K562 (cell line): ENCODE measurements at regions not wholly inside any gene's neighbourhood (a gene's known extent, or its start where the extent isn't known, plus 50 kb on each side); places are given as distances from the start of the nearest gene placed in this dataset.

ENCODE experiments used
- ATAC-seq: fragments of 200-7000 bp; cut with Tn5 transposase; 3 replicates; pipeline ENCODE4 v1.9.1; 2020; ENCODE audit warnings: moderate library complexity
- BruUV-seq: library from RNA; stranded (reverse); fragments of 400-500 nt; replicated peaks from 2 replicates; lab custom pipeline; 2021; lab: Mats Ljungman, UMichigan
- CTCF ChIA-PET: fragments of 300-600 bp; formaldehyde crosslinking; extraction: SDS; loops from one replicate; lab custom pipeline; 2021; ENCODE audit warnings: low intra/inter-chr PET ratio; lab: Yijun Ruan, JAX
- POLR2A ChIA-PET: fragments of 300-600, 350-650 bp; sonication (Branson Sonifier 250); formaldehyde crosslinking; extraction: SDS; loops from one replicate; lab custom pipeline; 2021; ENCODE audit warnings: antibody characterized with exemption, inconsistent platforms; lab: Yijun Ruan, JAX
- DNase-seq, 4 experiments: peaks; one replicate each; pipeline versions ENCODE4 v3.0.0 to v3.0.0-alpha.2; 2011 to 2018; ENCODE audit warnings: low spot score in 3 of 4, mixed read lengths in 3 of 4; ENCODE audit errors: extremely low read depth in 1 of 4
- FAIRE-seq: peaks from 2 replicates; lab custom pipeline; 2011; peaks lifted over from hg19 to GRCh38; lab: Jason Lieb, UNC
- H2AFZ ChIP-seq: 2 replicates; pipeline ENCODE4 v1.6.0; 2011; ENCODE audit warnings: low read depth, low read length, control low read depth, inconsistent platforms
- H3K27ac ChIP-seq: fragments of 200-600 bp; 3 replicates; pipeline ENCODE4 v1.8.0; 2011; ENCODE audit warnings: low read depth, mild to moderate bottlenecking, control low read depth, inconsistent platforms, low read length, moderate library complexity, mixed read lengths; ENCODE audit errors: extremely low read depth
- H3K27me3 ChIP-seq, 2 experiments: fragments of 300-600 bp in 1 of 2; 2 replicates in 1 of 2; 3 replicates in 1 of 2; pipeline versions ENCODE4 v1.6.0 to v1.8.0; 2011; ENCODE audit warnings: inconsistent platforms in 2 of 2, low read length in 2 of 2, mild to moderate bottlenecking in 1 of 2, mixed read lengths in 1 of 2, moderate library complexity in 1 of 2; ENCODE audit not compliant: control insufficient read depth in 2 of 2, insufficient read depth in 2 of 2
- H3K36me3 ChIP-seq: fragments of 300-600 bp; 3 replicates; pipeline ENCODE4 v1.8.0; 2011; ENCODE audit warnings: mild to moderate bottlenecking, low read length, inconsistent platforms; ENCODE audit not compliant: control insufficient read depth, insufficient read depth
- H3K4me1 ChIP-seq, 2 experiments: fragments of 200-600 bp in 1 of 2; replicated peaks in 1 of 2; 2 replicates in 1 of 2; 3 replicates in 1 of 2; pipeline versions ENCODE4 v1.5.1 to v1.8.0; 2011; ENCODE audit warnings: inconsistent platforms in 2 of 2, low read length in 2 of 2, mild to moderate bottlenecking in 1 of 2, mixed read lengths in 1 of 2, moderate library complexity in 1 of 2; ENCODE audit not compliant: control insufficient read depth in 2 of 2, insufficient read depth in 2 of 2
- H3K4me2 ChIP-seq: 2 replicates; pipeline ENCODE4 v1.6.1; 2011; ENCODE audit warnings: low read length, control low read depth, inconsistent platforms, mixed read lengths; ENCODE audit not compliant: insufficient read depth
- H3K4me3 ChIP-seq: fragments of 200-600 bp; sonication (generic), shearing (Covaris generic); 2 replicates; pipeline ENCODE4 v1.5.1; 2016; ENCODE audit warnings: control low read depth, inconsistent platforms
- H3K79me2 ChIP-seq: fragments of 200-600 bp; 3 replicates; pipeline ENCODE4 v1.8.0; 2011; ENCODE audit warnings: low read length, inconsistent platforms; ENCODE audit not compliant: control insufficient read depth, insufficient read depth
- H3K9ac ChIP-seq, 2 experiments: 2 replicates each; pipeline versions ENCODE4 v1.6.0 to v1.6.1; 2011; ENCODE audit warnings: low read depth in 2 of 2, low read length in 2 of 2, control low read depth in 1 of 2, inconsistent platforms in 1 of 2, mild to moderate bottlenecking in 1 of 2, mixed read lengths in 1 of 2; ENCODE audit not compliant: insufficient read depth in 1 of 2
- H3K9me1 ChIP-seq: one replicate; pipeline ENCODE4 v1.6.0; 2011; ENCODE audit warnings: inconsistent platforms, mild to moderate bottlenecking, low read length, moderate library complexity; ENCODE audit not compliant: control insufficient read depth, insufficient read depth
- H3K9me3 ChIP-seq: replicated peaks from 2 replicates; pipeline ENCODE4 v1.5.1; 2011; ENCODE audit warnings: low read depth, low read length, inconsistent platforms; ENCODE audit not compliant: control insufficient read depth, insufficient read depth
- H4K20me1 ChIP-seq: replicated peaks from 2 replicates; pipeline ENCODE4 v1.6.1; 2011; ENCODE audit warnings: low read length, inconsistent platforms, mixed read lengths; ENCODE audit not compliant: control insufficient read depth, insufficient read depth
- DEAF1 ChIP-seq: fragments of 450-650 bp; formaldehyde crosslinking; IDR thresholded peaks from 2 replicates; pipeline ENCODE4 v1.4.0; 2020; ENCODE audit warnings: mild to moderate bottlenecking, moderate library complexity
- FOS ChIP-seq: IDR thresholded peaks from 3 replicates; pipeline ENCODE4 v1.6.1; 2011; ENCODE audit not compliant: insufficient read length; ENCODE audit errors: extremely low read depth
- HDAC1 ChIP-seq, 2 experiments: fragments of 450-650 bp; IDR thresholded peaks; 2 replicates each; pipeline ENCODE4 v1.6.1; 2016 to 2017; ENCODE audit warnings: inconsistent platforms in 1 of 2, mild to moderate bottlenecking in 1 of 2, moderate library complexity in 1 of 2
- MCM7 ChIP-seq, 2 experiments: fragments of 450-650 bp; IDR thresholded peaks; 2 replicates each; pipeline ENCODE4 v1.6.1; 2016 to 2018
- NR4A1 ChIP-seq, 2 experiments: fragments of 250-450 bp in 1 of 2; fragments of 450-650 bp in 1 of 2; sonication (Bioruptor Pico) in 1 of 2; IDR thresholded peaks; 2 replicates each; pipeline versions ENCODE4 v1.4.0 to v1.6.1; 2016 to 2020; ENCODE audit warnings: mild to moderate bottlenecking in 2 of 2, missing compliant biosample characterization in 1 of 2, missing genetic modification characterization in 1 of 2, moderate library complexity in 1 of 2
- PPARD ChIP-seq: fragments of 250-450 bp; sonication (Bioruptor Pico); IDR thresholded peaks from 2 replicates; pipeline ENCODE4 v1.8.0; 2022; ENCODE audit warnings: inconsistent platforms, mild to moderate bottlenecking, moderate library complexity
- TARDBP ChIP-seq: fragments of 450-650 bp; IDR thresholded peaks from 2 replicates; pipeline ENCODE4 v1.6.1; 2016
- ZBTB43 ChIP-seq: sonication (generic); formaldehyde crosslinking; IDR thresholded peaks from 2 replicates; pipeline ENCODE4 v1.8.0; 2023; ENCODE audit warnings: mild to moderate bottlenecking, missing genetic modification reagents
- ZNF143 ChIP-seq: sonication (generic); formaldehyde crosslinking; IDR thresholded peaks from 2 replicates; pipeline ENCODE4 v1.9.0; 2022; ENCODE audit warnings: mild to moderate bottlenecking, missing genetic modification reagents
- ZNF212 ChIP-seq: fragments of 450-650 bp; formaldehyde crosslinking; IDR thresholded peaks from 2 replicates; pipeline ENCODE4 v1.4.0; 2020; ENCODE audit warnings: mild to moderate bottlenecking
- ZNF24 ChIP-seq: fragments of 450-650 bp; IDR thresholded peaks from 2 replicates; pipeline ENCODE4 v1.6.1; 2016
- ZNF609 ChIP-seq: sonication (generic); formaldehyde crosslinking; IDR thresholded peaks from 2 replicates; pipeline ENCODE4 v1.8.1; 2023; ENCODE audit warnings: missing genetic modification reagents, mild to moderate bottlenecking, borderline replicate concordance
- ZNF668 ChIP-seq: fragments of 250-450 bp; sonication (Bioruptor Pico); IDR thresholded peaks from 2 replicates; pipeline ENCODE4 v1.8.0; 2022; ENCODE audit warnings: mild to moderate bottlenecking, inconsistent platforms
- ZNF764 ChIP-seq: fragments of 250-450 bp; sonication (Bioruptor Pico); IDR thresholded peaks from 2 replicates; pipeline ENCODE4 v1.4.0; 2020; ENCODE audit warnings: low read depth, mild to moderate bottlenecking, moderate library complexity
- ZNF778 ChIP-seq: fragments of 450-650 bp; formaldehyde crosslinking; IDR thresholded peaks from 2 replicates; pipeline ENCODE4 v1.4.0; 2020; ENCODE audit warnings: mild to moderate bottlenecking, moderate library complexity
- WGBS: fragments of 100-300 bp; shearing (Covaris generic); methylation state at CpG from one replicate; pipeline ENCODE4 v1.1.6; 2016; ENCODE audit warnings: low coverage, mixed read lengths; ENCODE audit not compliant: insufficient coverage; ENCODE audit errors: missing lambda C conversion rate; 5-methylcytosine and 5-hydroxymethylcytosine counted together
- in situ Hi-C: fragments of 300-500 bp; cut with MboI; formaldehyde crosslinking; loops from 4 replicates; pipeline ENCODE4 v1.15.0; 2018; ENCODE audit warnings: inconsistent platforms, mixed read lengths
- intact Hi-C: fragments of 100-400 bp; cut with micrococcal nuclease; formaldehyde crosslinking; loops from 2 replicates; pipeline ENCODE4 v1.14.2; 2022

GRCh38 chr4:138049355-138049754 is 192.8 kb downstream of the SLC7A11 start (continued):
- TF ChIP-seq ZNF212 (CRISPR knock-in tag) = no peak
- no peak for TF ChIP-seq ZNF778 (CRISPR knock-in tag)
- TF ChIP-seq TARDBP = no peak
- no peak for TF ChIP-seq ZBTB43 (CRISPR knock-in tag)
- no peak for TF ChIP-seq FOS
- TF ChIP-seq MCM7 (IDR thresholded peaks at IDR 0.05) = no peak
- no peak for TF ChIP-seq ZNF24
- TF ChIP-seq PPARD (CRISPR knock-in tag) = no peak
- TF ChIP-seq, all 486 proteins: peak for 0

- no peak overlapping the region for H2AFZ ChIP-seq
- ChIA-PET POLR2A (no interaction called here), CTCF (no interaction called here)
- WGBS = 0% methylated on average over 5 of the region's 5 CpGs
- H3K36me3 ChIP-seq = no peaks in the 10 kb centered on the region
- no peaks in the 10 kb centered on the region for H3K4me1 ChIP-seq
- no peaks in the 10 kb centered on the region for H3K27me3 ChIP-seq
- intact Hi-C loops = no loop called here
- no peaks in the 10 kb centered on the region for H3K9me3 ChIP-seq
- H3K4me2 ChIP-seq = no peak overlapping the region
- in situ Hi-C loops = loop anchor here (25.0 kb wide), 1 partner anchor 815 kb away; no protein-coding TSS in a partner anchor
- no peak for ATAC-seq
- no peak overlapping the region for H3K27ac ChIP-seq
- no peak overlapping the region for H3K9ac ChIP-seq
- no peaks in the 10 kb centered on the region for H4K20me1 ChIP-seq
- no TSS peak for BruUV-seq
- DNase-seq = no peak
- no peaks in the 10 kb centered on the region for H3K79me2 ChIP-seq
- FAIRE-seq = no peak
- no peaks in the 10 kb centered on the region for H3K9me1 ChIP-seq
- H3K4me3 ChIP-seq = no peak overlapping the region
- no peak for TF ChIP-seq ZNF609
- TF ChIP-seq NR4A1 (CRISPR knock-in tag; IDR thresholded peaks at IDR 0.05) = no peak
- no peak for TF ChIP-seq NR4A1 (tag; IDR thresholded peaks at IDR 0.05)
- TF ChIP-seq ZNF668 (CRISPR knock-in tag) = no peak
- no peak for TF ChIP-seq ZNF764 (CRISPR knock-in tag)
- TF ChIP-seq ZNF143 (CRISPR knock-in tag) = no peak
- TF ChIP-seq DEAF1 = no peak
- no peak for TF ChIP-seq HDAC1 (IDR thresholded peaks at IDR 0.05)
These were observed 194.9 kb downstream of the SLC7A11 start for GRCh38 chr4:138047290-138047689.
